HEK293T (cell line): ENCODE measurements at regions not wholly inside any gene's neighbourhood (a gene's known extent, or its start where the extent isn't known, plus 50 kb on each side); places are given as distances from the start of the nearest gene placed in this dataset.

Source experiments
- LEF1 ChIP-seq: fragments of 450-650 bp; IDR thresholded peaks from 2 replicates; pipeline ENCODE4 v1.6.1; 2017; ENCODE audit warnings: mild to moderate bottlenecking, borderline replicate concordance
- SUZ12 ChIP-seq: fragments of 450-650 bp; IDR thresholded peaks from 2 replicates; pipeline ENCODE4 v1.6.1; 2016; ENCODE audit warnings: mild to moderate bottlenecking
- TF ChIP-seq, protein P1 (sequence below): fragments of 450-650 bp; IDR thresholded peaks from 2 replicates; pipeline ENCODE4 v1.6.1; 2016

DNA sequence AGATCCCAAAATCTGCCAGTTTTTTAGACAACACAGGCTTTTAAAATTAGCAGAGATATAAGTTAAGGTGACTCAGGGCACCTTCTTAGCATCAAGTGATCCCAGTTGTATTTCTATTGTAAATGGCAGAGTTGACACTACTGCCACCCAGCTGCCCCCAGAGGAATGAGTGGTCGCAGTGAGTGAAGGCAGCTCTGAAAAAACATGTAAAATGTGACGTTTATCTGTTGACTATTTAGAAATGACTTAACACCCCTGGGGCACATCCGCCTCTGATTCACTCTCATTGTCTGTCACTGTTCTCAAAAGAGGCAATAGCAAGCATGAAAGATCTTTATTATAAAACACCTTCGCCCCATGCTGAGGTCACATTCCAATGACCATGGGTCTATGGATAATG lies 592.4 kb downstream of the ACTRT1 start:
- no peak for TF ChIP-seq LEF1
- TF ChIP-seq SUZ12, result no peak
- TF ChIP-seq, protein P1, sequence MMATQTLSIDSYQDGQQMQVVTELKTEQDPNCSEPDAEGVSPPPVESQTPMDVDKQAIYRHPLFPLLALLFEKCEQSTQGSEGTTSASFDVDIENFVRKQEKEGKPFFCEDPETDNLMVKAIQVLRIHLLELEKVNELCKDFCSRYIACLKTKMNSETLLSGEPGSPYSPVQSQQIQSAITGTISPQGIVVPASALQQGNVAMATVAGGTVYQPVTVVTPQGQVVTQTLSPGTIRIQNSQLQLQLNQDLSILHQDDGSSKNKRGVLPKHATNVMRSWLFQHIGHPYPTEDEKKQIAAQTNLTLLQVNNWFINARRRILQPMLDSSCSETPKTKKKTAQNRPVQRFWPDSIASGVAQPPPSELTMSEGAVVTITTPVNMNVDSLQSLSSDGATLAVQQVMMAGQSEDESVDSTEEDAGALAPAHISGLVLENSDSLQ, result no peak
